Liver (tissue), 8 donors: ENCODE measurements at regions not wholly inside any gene's neighbourhood (a gene's known extent, or its start where the extent isn't known, plus 50 kb on each side); places are given as distances from the start of the nearest gene placed in this dataset.
A peak's percentile ranks its signal among the peaks of the same experiment; 100 is the strongest.

Experiments used
- DNase-seq: peaks from one replicate; pipeline ENCODE4 v3.0.0-alpha.2; 2017; ENCODE audit warnings: low spot score
- H3K27ac ChIP-seq, 2 donors: one replicate each; pipeline ENCODE4 v1.7.0; 2013; ENCODE audit warnings: inconsistent platforms in 2 of 2, low read length in 2 of 2, control low read depth in 1 of 2, low read depth in 1 of 2, mild to moderate bottlenecking in 1 of 2
- H3K27me3 ChIP-seq, 4 donors: one replicate each; pipeline versions ENCODE4 v1.6.1 to v1.7.0; 2013; ENCODE audit warnings: low read length in 3 of 4, inconsistent platforms in 1 of 4, mild to moderate bottlenecking in 1 of 4, moderate library complexity in 1 of 4; ENCODE audit not compliant: control insufficient read depth in 4 of 4, insufficient read depth in 4 of 4
- H3K36me3 ChIP-seq, 4 donors: one replicate each; pipeline versions ENCODE4 v1.6.1 to v1.7.0; 2013; ENCODE audit warnings: low read length in 3 of 4, mild to moderate bottlenecking in 3 of 4, low read depth in 1 of 4, moderate library complexity in 1 of 4; ENCODE audit not compliant: control insufficient read depth in 4 of 4, insufficient read depth in 3 of 4
- H3K4me1 ChIP-seq, 4 donors: one replicate each; pipeline versions ENCODE4 v1.6.1 to v1.7.0; 2013; ENCODE audit warnings: low read length in 3 of 4, mild to moderate bottlenecking in 3 of 4, moderate library complexity in 1 of 4; ENCODE audit not compliant: control insufficient read depth in 4 of 4, insufficient read depth in 4 of 4
- H3K4me3 ChIP-seq, 3 donors: one replicate each; pipeline versions ENCODE4 v1.6.1 to v1.7.0; 2013; ENCODE audit warnings: low read length in 3 of 3, control low read depth in 1 of 3, low read depth in 1 of 3, mild to moderate bottlenecking in 1 of 3
- H3K9ac ChIP-seq, 2 donors: one replicate each; pipeline ENCODE4 v1.7.0; 2013; ENCODE audit warnings: low read length in 2 of 2, mild to moderate bottlenecking in 2 of 2, moderate library complexity in 2 of 2, control low read depth in 1 of 2, low read depth in 1 of 2
- H3K9me3 ChIP-seq, 4 donors: one replicate each; pipeline versions ENCODE4 v1.6.1 to v1.7.0; 2013; ENCODE audit warnings: low read length in 3 of 4; ENCODE audit not compliant: control insufficient read depth in 4 of 4
- CTCF ChIP-seq: fragments of 150-350 bp; IDR thresholded peaks from 2 replicates; pipeline ENCODE4 v1.5.1; 2017; ENCODE audit warnings: improper control_type of control experiment, low read depth, low read length; ENCODE audit not compliant: missing input control
- FOXA1 ChIP-seq: IDR thresholded peaks from 2 replicates; pipeline ENCODE4 v1.6.1; 2016; ENCODE audit warnings: antibody characterized with exemption
- FOXA2 ChIP-seq: IDR thresholded peaks from 2 replicates; pipeline ENCODE4 v1.6.1; 2016; ENCODE audit warnings: antibody characterized with exemption
- GABPA ChIP-seq, 2 donors: IDR thresholded peaks in 1 of 2; conservative IDR thresholded peaks in 1 of 2; 2 replicates each; pipeline ENCODE4 v1.6.1; 2016; ENCODE audit warnings: antibody characterized with exemption in 2 of 2, mild to moderate bottlenecking in 1 of 2, moderate library complexity in 1 of 2
- HNF4A ChIP-seq, 2 donors: conservative IDR thresholded peaks; 2 replicates each; pipeline ENCODE4 v1.6.1; 2016; ENCODE audit warnings: antibody characterized with exemption in 2 of 2, mild to moderate bottlenecking in 2 of 2
- HNF4G ChIP-seq: IDR thresholded peaks from 2 replicates; pipeline ENCODE4 v1.6.1; 2016; ENCODE audit warnings: antibody characterized with exemption
- RAD21 ChIP-seq, 2 donors: IDR thresholded peaks; 2 replicates each; pipeline ENCODE4 v1.6.1; 2016; ENCODE audit warnings: antibody characterized with exemption in 2 of 2, mild to moderate bottlenecking in 2 of 2
- SP1 ChIP-seq: IDR thresholded peaks from 2 replicates; pipeline ENCODE4 v1.6.1; 2018; ENCODE audit warnings: antibody characterized with exemption, mild to moderate bottlenecking
- TAF1 ChIP-seq: conservative IDR thresholded peaks from 2 replicates; pipeline ENCODE4 v1.6.1; 2016; ENCODE audit warnings: antibody characterized with exemption, mild to moderate bottlenecking
- WGBS: extraction: QIAGEN DNeasy Blood & Tissue Kit; methylation state at CpG from one replicate; pipeline ENCODE4 v1.1.7; 2013; 5-methylcytosine and 5-hydroxymethylcytosine counted together
- TF ChIP-seq, protein P1 (sequence below): IDR thresholded peaks from 2 replicates; pipeline ENCODE4 v1.6.1; 2016; ENCODE audit warnings: antibody characterized with exemption
- TF ChIP-seq, protein P2 (sequence below): IDR thresholded peaks from 2 replicates; pipeline ENCODE4 v1.6.1; 2016; ENCODE audit warnings: antibody characterized with exemption, mild to moderate bottlenecking
- donor health status: healthy.
- donor health status: healthy.
- donor health status: healthy.
- donor health status: healthy.
- donor health status: healthy.

DNA sequence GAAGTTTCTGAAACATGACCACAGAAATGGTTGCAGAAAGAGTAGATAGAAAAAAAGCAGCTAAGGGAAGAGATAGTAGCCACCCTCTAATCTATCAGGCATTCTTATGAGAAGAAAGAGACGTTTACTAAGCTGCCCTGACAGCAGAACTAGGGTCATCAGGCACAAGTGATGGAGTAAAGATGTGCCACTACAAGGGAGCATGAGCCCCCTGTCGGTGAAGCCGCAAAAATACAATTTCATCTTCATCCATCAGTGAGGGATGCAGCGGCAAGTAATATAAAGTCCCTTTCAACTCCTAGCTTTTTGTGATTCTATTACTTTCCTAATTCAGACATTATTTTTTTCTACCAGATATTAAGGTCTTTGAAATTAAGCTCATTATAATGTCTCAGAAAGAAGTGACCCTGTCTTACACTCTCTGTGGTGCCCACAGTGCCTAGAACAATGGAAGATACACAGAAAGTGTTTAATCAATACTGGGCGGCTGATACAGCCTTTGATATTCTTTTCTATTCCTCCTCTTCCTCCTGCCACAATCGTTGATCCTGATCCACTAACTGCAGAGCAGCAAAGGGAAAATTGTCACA is 651.6 kb downstream of the NTRK3 start:
- Histone ChIP-seq H3K4me1 (no peaks in the 10 kb centered on the region), H3K36me3 (no peaks in the 10 kb centered on the region), H3K27ac (no peak overlapping the region), H3K27me3 (no peaks in the 10 kb centered on the region), H3K9ac (no peak overlapping the region), H3K4me3 (no peak overlapping the region), H3K9me3 (no peaks in the 10 kb centered on the region)
- no peak for DNase-seq
- TF ChIP-seq TAF1 (no peak), GABPA (IDR thresholded peaks at IDR 0.05 in 1 of 2, conservative IDR thresholded peaks at IDR 0.05 in 1 of 2) (no peak), RAD21 (IDR thresholded peaks at IDR 0.05) (peak; percentile 48 to 65), SP1 (no peak), HNF4G (no peak), CTCF (peak; percentile 21)
- TF ChIP-seq, protein P1, sequence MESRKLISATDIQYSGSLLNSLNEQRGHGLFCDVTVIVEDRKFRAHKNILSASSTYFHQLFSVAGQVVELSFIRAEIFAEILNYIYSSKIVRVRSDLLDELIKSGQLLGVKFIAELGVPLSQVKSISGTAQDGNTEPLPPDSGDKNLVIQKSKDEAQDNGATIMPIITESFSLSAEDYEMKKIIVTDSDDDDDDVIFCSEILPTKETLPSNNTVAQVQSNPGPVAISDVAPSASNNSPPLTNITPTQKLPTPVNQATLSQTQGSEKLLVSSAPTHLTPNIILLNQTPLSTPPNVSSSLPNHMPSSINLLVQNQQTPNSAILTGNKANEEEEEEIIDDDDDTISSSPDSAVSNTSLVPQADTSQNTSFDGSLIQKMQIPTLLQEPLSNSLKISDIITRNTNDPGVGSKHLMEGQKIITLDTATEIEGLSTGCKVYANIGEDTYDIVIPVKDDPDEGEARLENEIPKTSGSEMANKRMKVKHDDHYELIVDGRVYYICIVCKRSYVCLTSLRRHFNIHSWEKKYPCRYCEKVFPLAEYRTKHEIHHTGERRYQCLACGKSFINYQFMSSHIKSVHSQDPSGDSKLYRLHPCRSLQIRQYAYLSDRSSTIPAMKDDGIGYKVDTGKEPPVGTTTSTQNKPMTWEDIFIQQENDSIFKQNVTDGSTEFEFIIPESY = no peak
- 25% methylated on average over 6 of the region's 6 CpGs for WGBS

DNA sequence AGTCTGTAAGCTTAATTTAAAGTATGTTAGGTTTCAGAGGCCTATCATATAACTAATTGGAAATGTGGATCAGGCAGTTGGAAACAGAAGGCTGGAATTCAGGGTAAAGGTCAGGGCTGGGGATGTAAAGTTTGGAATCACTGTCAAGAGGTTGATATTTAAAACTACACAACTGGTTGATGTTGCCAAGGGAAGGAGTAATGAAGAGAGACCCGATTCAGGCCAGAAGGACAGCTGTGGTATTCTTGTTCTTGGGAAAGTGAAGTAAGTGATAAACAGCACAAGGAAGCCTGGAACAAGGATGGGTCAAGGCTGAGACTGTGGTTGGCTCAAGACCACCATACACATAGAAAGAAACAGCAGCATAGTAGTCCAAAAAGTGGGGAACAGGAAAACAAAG is 654.2 kb downstream of the NTRK3 start:
- Histone ChIP-seq H3K36me3 (no peaks in the 10 kb centered on the region), H3K27ac (no peak overlapping the region), H3K4me3 (no peak overlapping the region), H3K4me1 (no peaks in the 10 kb centered on the region), H3K9me3 (no peaks in the 10 kb centered on the region), H3K9ac (no peak overlapping the region), H3K27me3 (no peaks in the 10 kb centered on the region)
- DNase-seq = no peak
- TF ChIP-seq, protein P2, sequence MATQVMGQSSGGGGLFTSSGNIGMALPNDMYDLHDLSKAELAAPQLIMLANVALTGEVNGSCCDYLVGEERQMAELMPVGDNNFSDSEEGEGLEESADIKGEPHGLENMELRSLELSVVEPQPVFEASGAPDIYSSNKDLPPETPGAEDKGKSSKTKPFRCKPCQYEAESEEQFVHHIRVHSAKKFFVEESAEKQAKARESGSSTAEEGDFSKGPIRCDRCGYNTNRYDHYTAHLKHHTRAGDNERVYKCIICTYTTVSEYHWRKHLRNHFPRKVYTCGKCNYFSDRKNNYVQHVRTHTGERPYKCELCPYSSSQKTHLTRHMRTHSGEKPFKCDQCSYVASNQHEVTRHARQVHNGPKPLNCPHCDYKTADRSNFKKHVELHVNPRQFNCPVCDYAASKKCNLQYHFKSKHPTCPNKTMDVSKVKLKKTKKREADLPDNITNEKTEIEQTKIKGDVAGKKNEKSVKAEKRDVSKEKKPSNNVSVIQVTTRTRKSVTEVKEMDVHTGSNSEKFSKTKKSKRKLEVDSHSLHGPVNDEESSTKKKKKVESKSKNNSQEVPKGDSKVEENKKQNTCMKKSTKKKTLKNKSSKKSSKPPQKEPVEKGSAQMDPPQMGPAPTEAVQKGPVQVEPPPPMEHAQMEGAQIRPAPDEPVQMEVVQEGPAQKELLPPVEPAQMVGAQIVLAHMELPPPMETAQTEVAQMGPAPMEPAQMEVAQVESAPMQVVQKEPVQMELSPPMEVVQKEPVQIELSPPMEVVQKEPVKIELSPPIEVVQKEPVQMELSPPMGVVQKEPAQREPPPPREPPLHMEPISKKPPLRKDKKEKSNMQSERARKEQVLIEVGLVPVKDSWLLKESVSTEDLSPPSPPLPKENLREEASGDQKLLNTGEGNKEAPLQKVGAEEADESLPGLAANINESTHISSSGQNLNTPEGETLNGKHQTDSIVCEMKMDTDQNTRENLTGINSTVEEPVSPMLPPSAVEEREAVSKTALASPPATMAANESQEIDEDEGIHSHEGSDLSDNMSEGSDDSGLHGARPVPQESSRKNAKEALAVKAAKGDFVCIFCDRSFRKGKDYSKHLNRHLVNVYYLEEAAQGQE = no peak
- TF ChIP-seq GABPA (IDR thresholded peaks at IDR 0.05 in 1 of 2, conservative IDR thresholded peaks at IDR 0.05 in 1 of 2) (no peak), TAF1 (no peak), FOXA1 (no peak), FOXA2 (no peak), HNF4A (conservative IDR thresholded peaks at IDR 0.05) (no peak)
- TF ChIP-seq, protein P1 = no peak
- 69% methylated on average over 1 of the region's 1 CpG for WGBS
